HepG2 (cell line): ENCODE measurements at regions not wholly inside any gene's neighbourhood (a gene's known extent, or its start where the extent isn't known, plus 50 kb on each side); places are given as distances from the start of the nearest gene placed in this dataset.

Experiments used
- ATAC-seq: fragments of 200-7000 bp; cut with Tn5 transposase; 3 replicates; pipeline ENCODE4 v1.9.1; 2020; ENCODE audit warnings: mild to moderate bottlenecking, moderate library complexity
- BruUV-seq: library from RNA; stranded (reverse); fragments of 400-500 nt; replicated peaks from 2 replicates; lab custom pipeline; 2021; lab: Mats Ljungman, UMichigan
- CTCF ChIA-PET: fragments of 300-600 bp; formaldehyde crosslinking; extraction: SDS; loops from one replicate; lab custom pipeline; 2021; ENCODE audit warnings: low total read pairs, inconsistent platforms, low intra/inter-chr PET ratio; lab: Yijun Ruan, JAX
- POLR2A ChIA-PET: fragments of 350-600 bp; sonication (Branson Sonifier 250); formaldehyde crosslinking; loops from one replicate; lab custom pipeline; 2020; ENCODE audit warnings: antibody characterized with exemption, inconsistent platforms; lab: Yijun Ruan, JAX
- DNase-seq: peaks from one replicate; pipeline ENCODE4 v3.0.0-alpha.2; 2015; ENCODE audit warnings: low spot score
- FAIRE-seq: peaks from 3 replicates; lab custom pipeline; 2011; peaks lifted over from hg19 to GRCh38; lab: Jason Lieb, UNC
- H2AFZ ChIP-seq: one replicate; pipeline ENCODE4 v1.6.1; 2011; ENCODE audit warnings: low read length, inconsistent platforms
- H3K27ac ChIP-seq: fragments of 300-600 bp; 3 replicates; pipeline ENCODE4 v1.8.0; 2011; ENCODE audit warnings: mixed run types, mild to moderate bottlenecking, mixed read lengths, low read length, inconsistent platforms; ENCODE audit not compliant: insufficient read depth; ENCODE audit errors: extremely low read length
- H3K27me3 ChIP-seq, 2 experiments: fragments of 200-600 bp in 1 of 2; 2 replicates in 1 of 2; 3 replicates in 1 of 2; pipeline versions ENCODE4 v1.6.0 to v1.8.0; 2011; ENCODE audit warnings: low read length in 2 of 2, mild to moderate bottlenecking in 2 of 2, moderate library complexity in 2 of 2, inconsistent platforms in 1 of 2; ENCODE audit not compliant: insufficient read depth in 2 of 2, control insufficient read depth in 1 of 2
- H3K36me3 ChIP-seq, 2 experiments: fragments of 200-600 bp in 1 of 2; replicated peaks in 1 of 2; 2 replicates in 1 of 2; 3 replicates in 1 of 2; pipeline versions ENCODE4 v1.5.1 to v1.8.0; 2011; ENCODE audit warnings: low read length in 2 of 2, inconsistent platforms in 1 of 2; ENCODE audit not compliant: insufficient read depth in 2 of 2, control insufficient read depth in 1 of 2
- H3K4me1 ChIP-seq: 2 replicates; pipeline ENCODE4 v1.5.1; 2012; ENCODE audit warnings: low read length, inconsistent platforms; ENCODE audit not compliant: insufficient read depth
- H3K4me2 ChIP-seq: 2 replicates; pipeline ENCODE4 v1.6.0; 2011; ENCODE audit warnings: low read depth, low read length, inconsistent platforms
- H3K4me3 ChIP-seq, 3 experiments: fragments of 200-600 bp in 1 of 3; sonication (generic), shearing (Covaris generic) in 1 of 3; replicated peaks in 1 of 3; 2 replicates each; pipeline ENCODE4 v1.5.1; 2011 to 2016; ENCODE audit warnings: low read length in 3 of 3, inconsistent platforms in 2 of 3, low read depth in 2 of 3, mild to moderate bottlenecking in 2 of 3, control low read depth in 1 of 3, mixed read lengths in 1 of 3; ENCODE audit not compliant: insufficient read depth in 1 of 3
- H3K79me2 ChIP-seq: one replicate; pipeline ENCODE4 v1.6.1; 2011; ENCODE audit warnings: low read length, inconsistent platforms; ENCODE audit not compliant: insufficient read depth
- H3K9ac ChIP-seq: 2 replicates; pipeline ENCODE4 v1.6.0; 2011; ENCODE audit warnings: mild to moderate bottlenecking, low read depth, low read length, inconsistent platforms; ENCODE audit not compliant: insufficient read depth
- H3K9me3 ChIP-seq: 2 replicates; pipeline ENCODE4 v1.5.1; 2012; ENCODE audit warnings: mild to moderate bottlenecking, low read length
- H4K20me1 ChIP-seq: 2 replicates; pipeline ENCODE4 v1.6.0; 2011; ENCODE audit warnings: inconsistent platforms, mild to moderate bottlenecking, low read length, moderate library complexity; ENCODE audit not compliant: insufficient read depth
- E2F5 ChIP-seq: sonication (generic); formaldehyde crosslinking; conservative IDR thresholded peaks from 2 replicates; pipeline ENCODE4 v1.4.0; 2020; ENCODE audit warnings: missing genetic modification reagents
- HIC2 ChIP-seq: sonication (generic); formaldehyde crosslinking; IDR thresholded peaks from 2 replicates; pipeline ENCODE4 v1.9.0; 2022; ENCODE audit warnings: low read depth, missing genetic modification reagents
- HNF1B ChIP-seq: sonication (generic); formaldehyde crosslinking; IDR thresholded peaks from 2 replicates; pipeline ENCODE4 v1.5.1; 2020; ENCODE audit warnings: mild to moderate bottlenecking, moderate library complexity, missing genetic modification reagents
- MAFK ChIP-seq, 2 experiments: IDR thresholded peaks in 1 of 2; conservative IDR thresholded peaks in 1 of 2; 2 replicates each; pipeline ENCODE4 v1.6.1; 2011; ENCODE audit warnings: improper control_type of control experiment in 2 of 2, low read length in 2 of 2
- SP1 ChIP-seq, 2 experiments: fragments of 450-650 bp in 1 of 2; sonication (generic) in 1 of 2; formaldehyde crosslinking in 1 of 2; IDR thresholded peaks; 2 replicates each; pipeline versions ENCODE4 v1.4.0 to v1.6.1; 2016 to 2020; ENCODE audit warnings: missing genetic modification reagents in 1 of 2
- U2AF1 ChIP-seq: fragments of 200-400 bp; formaldehyde crosslinking; optimal IDR thresholded peaks from 2 replicates; pipeline ENCODE3; 2017; ENCODE audit warnings: mild to moderate bottlenecking, low read depth, low read length
- ZBTB3 ChIP-seq: sonication (generic); formaldehyde crosslinking; IDR thresholded peaks from 2 replicates; pipeline ENCODE4 v1.4.0; 2020; ENCODE audit warnings: low read depth, mild to moderate bottlenecking, moderate library complexity, missing genetic modification reagents, borderline replicate concordance
- ZMYM3 ChIP-seq: sonication (generic); formaldehyde crosslinking; IDR thresholded peaks from 2 replicates; pipeline ENCODE4 v1.5.1; 2020; ENCODE audit warnings: mild to moderate bottlenecking, missing genetic modification reagents
- ZNF770 ChIP-seq: sonication (generic); formaldehyde crosslinking; IDR thresholded peaks from 2 replicates; pipeline ENCODE4 v1.5.0; 2020; ENCODE audit warnings: mild to moderate bottlenecking, missing genetic modification reagents
- WGBS: methylation state at CpG from one replicate; pipeline ENCODE4 v1.1.6; 2017; ENCODE audit warnings: low lambda C conversion rate; 5-methylcytosine and 5-hydroxymethylcytosine counted together
- in situ Hi-C: cut with HindIII; loops from 2 replicates; pipeline ENCODE4 v1.10.0; 2017; ENCODE audit warnings: low pct_unique_long_range_greater_than_20kb; ENCODE audit not compliant: extremely low pct_ligation_motif_present
- intact Hi-C: fragments of 100-400 bp; cut with micrococcal nuclease; formaldehyde crosslinking; loops from one replicate; pipeline ENCODE4 v1.10.0; 2022; ENCODE audit not compliant: unreplicated experiment

- TF ChIP-seq ZNF770 (CRISPR knock-in tag) = peak; percentile 77
- no peak for TF ChIP-seq U2AF1
- TF ChIP-seq E2F5 (CRISPR knock-in tag) = no peak
- peak; percentile 38; the same call in 1 of the 2 replicates for TF ChIP-seq ZMYM3
- no peak for TF ChIP-seq SP1 (IDR thresholded peaks at IDR 0.05)
- no peak for TF ChIP-seq SP1 (CRISPR knock-in tag; IDR thresholded peaks at IDR 0.05)
- TF ChIP-seq HNF1B (CRISPR knock-in tag) = no peak
Measured at GRCh38 chr12:58764100-58764953, 156.0 kb downstream of the LRIG3 start (continued).

GRCh38 chr12:58765076-58765475 is 155.2 kb downstream of the LRIG3 start:
- Histone ChIP-seq H2AFZ (no peak overlapping the region), H3K4me3 (no peak overlapping the region), H3K27ac (peak overlapping the region; percentile 98), H3K27me3 (no peaks in the 10 kb centered on the region), H4K20me1 (no peaks in the 10 kb centered on the region), H3K4me2 (no peak overlapping the region), H3K9me3 (no peaks in the 10 kb centered on the region), H3K79me2 (no peaks in the 10 kb centered on the region), H3K4me1 (peaks cover 74% of the 10 kb centered on the region), H3K36me3 (no peaks in the 10 kb centered on the region), H3K9ac (peak overlapping the region; percentile 77)
- 92% methylated on average over 2 of the region's 2 CpGs for WGBS
- CTCF ChIA-PET = no interaction called here
- intact Hi-C loops = no loop called here
- POLR2A ChIA-PET = no interaction called here
- FAIRE-seq = no peak
- TF ChIP-seq MAFK (conservative IDR thresholded peaks at IDR 0.05 in 1 of 2, IDR thresholded peaks at IDR 0.05 in 1 of 2; ENCODE audit: low read length in 2 of 2) = peak; percentile 5 to 11; a peak in 1 of 4 replicates
- no peak for TF ChIP-seq HIC2 (CRISPR knock-in tag)
- TF ChIP-seq ZBTB3 (CRISPR knock-in tag) = no peak
- in situ Hi-C loops = no loop called here
- DNase-seq = no peak
- no TSS peak for BruUV-seq
- ATAC-seq = no peak
